Lower lobe of right lung (tissue), 2 donors: ENCODE measurements at regions not wholly inside any gene's neighbourhood (a gene's known extent, or its start where the extent isn't known, plus 50 kb on each side); places are given as distances from the start of the nearest gene placed in this dataset.

ENCODE experiments used
- ATAC-seq, 2 donors: fragments of 200-7000 bp; cut with Tn5 transposase; one replicate each; pipeline ENCODE4 v1.9.1; 2020 to 2022; ENCODE audit warnings: mild to moderate bottlenecking in 2 of 2, moderate library complexity in 2 of 2
- DNase-seq: peaks from one replicate; pipeline ENCODE4 v3.0.0-alpha.2; 2020
- H3K27ac ChIP-seq: fragments of 200-600 bp; one replicate; pipeline ENCODE4 v1.8.0; 2022
- H3K27me3 ChIP-seq: fragments of 200-600 bp; one replicate; pipeline ENCODE4 v1.8.0; 2022; ENCODE audit warnings: low read depth
- H3K36me3 ChIP-seq: fragments of 200-600 bp; one replicate; pipeline ENCODE4 v1.8.0; 2022; ENCODE audit warnings: mild to moderate bottlenecking
- H3K4me1 ChIP-seq: fragments of 200-600 bp; one replicate; pipeline ENCODE4 v1.8.0; 2022
- H3K4me3 ChIP-seq: fragments of 200-600 bp; one replicate; pipeline ENCODE4 v1.8.0; 2022; ENCODE audit warnings: mild to moderate bottlenecking
- H3K9me3 ChIP-seq: fragments of 200-600 bp; one replicate; pipeline ENCODE4 v1.8.0; 2022
- intact Hi-C: fragments of 100-400 bp; cut with DNase I; formaldehyde crosslinking; loops from one replicate; pipeline ENCODE4 v1.11.0; 2022
- TF ChIP-seq, protein P1 (sequence below): fragments of 200-600 bp; IDR thresholded peaks from one replicate; pipeline ENCODE4 v1.8.0; 2022; ENCODE audit warnings: antibody characterized with exemption, mild to moderate bottlenecking
- donor health status: DM: no; HTN: yes; CAD: no; lungs with severe emphysema.

GRCh38 chr20:48052475-48052835, 267.2 kb upstream of the SULF2 start:
- no peak overlapping the region for H3K4me3 ChIP-seq
- ATAC-seq: no peak
- TF ChIP-seq, protein P1, sequence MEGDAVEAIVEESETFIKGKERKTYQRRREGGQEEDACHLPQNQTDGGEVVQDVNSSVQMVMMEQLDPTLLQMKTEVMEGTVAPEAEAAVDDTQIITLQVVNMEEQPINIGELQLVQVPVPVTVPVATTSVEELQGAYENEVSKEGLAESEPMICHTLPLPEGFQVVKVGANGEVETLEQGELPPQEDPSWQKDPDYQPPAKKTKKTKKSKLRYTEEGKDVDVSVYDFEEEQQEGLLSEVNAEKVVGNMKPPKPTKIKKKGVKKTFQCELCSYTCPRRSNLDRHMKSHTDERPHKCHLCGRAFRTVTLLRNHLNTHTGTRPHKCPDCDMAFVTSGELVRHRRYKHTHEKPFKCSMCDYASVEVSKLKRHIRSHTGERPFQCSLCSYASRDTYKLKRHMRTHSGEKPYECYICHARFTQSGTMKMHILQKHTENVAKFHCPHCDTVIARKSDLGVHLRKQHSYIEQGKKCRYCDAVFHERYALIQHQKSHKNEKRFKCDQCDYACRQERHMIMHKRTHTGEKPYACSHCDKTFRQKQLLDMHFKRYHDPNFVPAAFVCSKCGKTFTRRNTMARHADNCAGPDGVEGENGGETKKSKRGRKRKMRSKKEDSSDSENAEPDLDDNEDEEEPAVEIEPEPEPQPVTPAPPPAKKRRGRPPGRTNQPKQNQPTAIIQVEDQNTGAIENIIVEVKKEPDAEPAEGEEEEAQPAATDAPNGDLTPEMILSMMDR: no peak
- H3K9me3 ChIP-seq: no peaks in the 10 kb centered on the region
- DNase-seq: no peak
- no peaks in the 10 kb centered on the region for H3K27me3 ChIP-seq
- no peaks in the 10 kb centered on the region for H3K36me3 ChIP-seq
- intact Hi-C loops: no loop called here
- no peak overlapping the region for H3K27ac ChIP-seq
- H3K4me1 ChIP-seq: no peaks in the 10 kb centered on the region

DNA sequence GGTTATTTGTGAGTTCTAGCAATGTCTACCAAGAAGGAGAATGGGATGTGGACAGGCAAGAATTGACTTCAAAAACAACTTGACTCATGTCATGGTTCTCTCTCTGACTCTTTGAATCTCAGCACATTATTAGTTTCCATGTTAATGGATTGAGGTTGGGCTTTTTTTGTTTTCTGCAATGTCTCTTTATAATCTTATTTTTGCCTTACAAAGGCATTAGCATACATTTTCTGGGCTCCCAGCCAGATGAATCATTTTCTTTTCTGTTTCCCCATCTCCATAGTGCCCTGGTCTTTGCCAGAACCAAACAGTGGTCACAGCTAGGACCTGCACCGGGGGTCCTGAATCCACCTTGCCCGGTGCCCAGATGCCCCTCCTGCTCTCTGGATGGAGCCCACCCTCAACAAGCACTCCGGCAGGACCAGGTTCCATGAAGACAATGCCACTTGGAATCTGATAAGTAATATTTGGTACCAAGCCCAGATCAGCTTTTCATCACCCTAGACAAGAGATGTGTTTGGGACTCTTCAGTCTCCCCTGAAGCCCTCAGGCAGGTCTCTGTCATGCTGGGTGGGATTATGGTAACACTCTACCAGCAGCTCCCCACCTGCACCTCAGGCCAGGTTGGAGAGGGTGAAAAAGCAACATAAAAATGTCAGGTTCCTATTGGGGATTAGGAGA, 266.7 kb upstream of the SULF2 start:
- intact Hi-C loops: no loop called here
- H3K4me3 ChIP-seq: no peak overlapping the region
- TF ChIP-seq, protein P1: no peak
- no peak overlapping the region for H3K27ac ChIP-seq
- H3K4me1 ChIP-seq: no peaks in the 10 kb centered on the region
- no peak for ATAC-seq
- DNase-seq: no peak
- no peaks in the 10 kb centered on the region for H3K36me3 ChIP-seq
- no peaks in the 10 kb centered on the region for H3K27me3 ChIP-seq
- H3K9me3 ChIP-seq: no peaks in the 10 kb centered on the region

- Histone ChIP-seq H3K4me1 (no peaks in the 10 kb centered on the region), H3K27ac (no peak overlapping the region), H3K9me3 (no peaks in the 10 kb centered on the region), H3K36me3 (no peaks in the 10 kb centered on the region), H3K4me3 (no peak overlapping the region), H3K27me3 (no peaks in the 10 kb centered on the region)
- DNase-seq (no peak), ATAC-seq (no peak)
- TF ChIP-seq, protein P1: no peak
- intact Hi-C loops: no loop called here
Observed at GRCh38 chr20:48049641-48050040, 264.4 kb upstream of the SULF2 start.

GRCh38 chr20:48049171-48049570, 263.9 kb upstream of the SULF2 start:
- Histone ChIP-seq H3K27ac (no peak overlapping the region), H3K9me3 (no peaks in the 10 kb centered on the region), H3K4me3 (no peak overlapping the region), H3K4me1 (no peaks in the 10 kb centered on the region), H3K36me3 (no peaks in the 10 kb centered on the region), H3K27me3 (no peaks in the 10 kb centered on the region)
- intact Hi-C loops: no loop called here
- no peak for DNase-seq
- no peak for ATAC-seq
- TF ChIP-seq, protein P1: no peak

- H3K27me3 ChIP-seq: no peaks in the 10 kb centered on the region
- H3K9me3 ChIP-seq: no peaks in the 10 kb centered on the region
- DNase-seq (no peak), ATAC-seq (no peak)
- no peaks in the 10 kb centered on the region for H3K36me3 ChIP-seq
- no peaks in the 10 kb centered on the region for H3K4me1 ChIP-seq
- intact Hi-C loops: no loop called here
- no peak overlapping the region for H3K27ac ChIP-seq
- H3K4me3 ChIP-seq: no peak overlapping the region
- TF ChIP-seq, protein P1: no peak
Observed at GRCh38 chr20:48047447-48047846, 262.2 kb upstream of the SULF2 start.
